Loucy (cell line): ENCODE measurements at regions not wholly inside any gene's neighbourhood (a gene's known extent, or its start where the extent isn't known, plus 50 kb on each side); places are given as distances from the start of the nearest gene placed in this dataset.

Experiments
- H2AFZ ChIP-seq: fragments of 200-600 bp; sonication (generic); 2 replicates; pipeline ENCODE4 v1.6.0; 2016; ENCODE audit warnings: antibody characterized with exemption, mild to moderate bottlenecking, low read length, moderate library complexity
- H3F3A ChIP-seq: fragments of 200-600 bp; 2 replicates; pipeline ENCODE4 v1.6.0; 2016; ENCODE audit warnings: antibody characterized with exemption, low read depth, mild to moderate bottlenecking
- H3K27me3 ChIP-seq: fragments of 200-600 bp; sonication (generic); 2 replicates; pipeline ENCODE4 v1.6.1; 2014; ENCODE audit warnings: low read length, mild to moderate bottlenecking; ENCODE audit not compliant: insufficient read depth, poor library complexity, severe bottlenecking
- H3K36me3 ChIP-seq: fragments of 200-600 bp; sonication (generic); 2 replicates; pipeline ENCODE4 v1.6.1; 2016; ENCODE audit warnings: low read length; ENCODE audit not compliant: insufficient read depth
- H3K4me1 ChIP-seq: fragments of 200-600 bp; sonication (generic); 2 replicates; pipeline ENCODE4 v1.5.1; 2014; ENCODE audit warnings: low read length, mild to moderate bottlenecking; ENCODE audit not compliant: insufficient read depth, poor library complexity, severe bottlenecking
- H3K4me2 ChIP-seq: fragments of 200-600 bp; sonication (generic); 2 replicates; pipeline ENCODE4 v1.6.0; 2014; ENCODE audit warnings: antibody characterized with exemption, low read length, low read depth, mild to moderate bottlenecking; ENCODE audit not compliant: poor library complexity, severe bottlenecking
- H3K4me3 ChIP-seq: fragments of 200-600 bp; sonication (generic); 2 replicates; pipeline ENCODE4 v1.5.1; 2014; ENCODE audit warnings: low read length, mild to moderate bottlenecking, mixed read lengths; ENCODE audit not compliant: poor library complexity, severe bottlenecking
- H3K79me2 ChIP-seq: fragments of 200-600 bp; sonication (generic); 2 replicates; pipeline ENCODE4 v1.6.1; 2014; ENCODE audit warnings: low read length; ENCODE audit not compliant: insufficient read depth
- H3K9ac ChIP-seq: fragments of 200-600 bp; sonication (generic); 2 replicates; pipeline ENCODE4 v1.6.0; 2014; ENCODE audit warnings: mild to moderate bottlenecking, low read depth, low read length, moderate library complexity; ENCODE audit not compliant: poor library complexity, severe bottlenecking
- H3K9me2 ChIP-seq: fragments of 200-600 bp; sonication (generic); replicated peaks from 2 replicates; pipeline ENCODE4 v1.6.1; 2016; ENCODE audit warnings: low read depth, low read length, mixed read lengths
- H3K9me3 ChIP-seq: fragments of 200-600 bp; sonication (generic); 2 replicates; pipeline ENCODE4 v1.6.1; 2014; ENCODE audit warnings: mild to moderate bottlenecking, antibody characterized with exemption, low read length, low read depth; ENCODE audit not compliant: insufficient read depth
- H4K20me1 ChIP-seq: fragments of 200-600 bp; sonication (generic); 2 replicates; pipeline ENCODE4 v1.6.0; 2014; ENCODE audit warnings: antibody characterized with exemption, low read length, mild to moderate bottlenecking; ENCODE audit not compliant: insufficient read depth, poor library complexity, severe bottlenecking
- CTCF ChIP-seq: fragments of 200-600 bp; sonication (generic); conservative IDR thresholded peaks from 2 replicates; pipeline ENCODE4 v1.5.1; 2014; ENCODE audit warnings: mild to moderate bottlenecking, antibody characterized with exemption, low read length
- EZH2phosphoT487 ChIP-seq: fragments of 200-600 bp; IDR thresholded peaks from 2 replicates; pipeline ENCODE4 v1.6.1; 2018; ENCODE audit warnings: antibody characterized with exemption, mild to moderate bottlenecking, moderate library complexity, borderline replicate concordance

GRCh38 chr2:187266645-187267044, 181.4 kb downstream of the CALCRL start:
- H4K20me1 ChIP-seq = no peaks in the 10 kb centered on the region
- H3K36me3 ChIP-seq = no peaks in the 10 kb centered on the region
- no peak overlapping the region for H3K4me2 ChIP-seq
- H3K9me3 ChIP-seq = no peaks in the 10 kb centered on the region
- H3K4me1 ChIP-seq = no peaks in the 10 kb centered on the region
- no peaks in the 10 kb centered on the region for H3K9me2 ChIP-seq
- H3K4me3 ChIP-seq = no peak overlapping the region
- TF ChIP-seq EZH2phosphoT487 = no peak
- no peak for TF ChIP-seq CTCF
- no peaks in the 10 kb centered on the region for H3F3A ChIP-seq
- no peak overlapping the region for H3K9ac ChIP-seq
- H3K27me3 ChIP-seq = no peaks in the 10 kb centered on the region
- H3K79me2 ChIP-seq = no peaks in the 10 kb centered on the region
- no peak overlapping the region for H2AFZ ChIP-seq

- no peak overlapping the region for H3K4me3 ChIP-seq
- no peaks in the 10 kb centered on the region for H3K36me3 ChIP-seq
- no peak overlapping the region for H2AFZ ChIP-seq
- no peaks in the 10 kb centered on the region for H3K9me3 ChIP-seq
- TF ChIP-seq CTCF (no peak), EZH2phosphoT487 (no peak)
- no peaks in the 10 kb centered on the region for H3K27me3 ChIP-seq
- H3K9me2 ChIP-seq = no peaks in the 10 kb centered on the region
- H3K79me2 ChIP-seq = no peaks in the 10 kb centered on the region
- H3K9ac ChIP-seq = no peak overlapping the region
- H3F3A ChIP-seq = no peaks in the 10 kb centered on the region
- H3K4me2 ChIP-seq = no peak overlapping the region
- no peaks in the 10 kb centered on the region for H3K4me1 ChIP-seq
- no peaks in the 10 kb centered on the region for H4K20me1 ChIP-seq
Observed at GRCh38 chr2:187266147-187266546, 181.9 kb downstream of the CALCRL start.

- Histone ChIP-seq H3K4me1 (no peaks in the 10 kb centered on the region), H3K4me3 (no peak overlapping the region), H3K9ac (no peak overlapping the region), H4K20me1 (no peaks in the 10 kb centered on the region), H3K79me2 (no peaks in the 10 kb centered on the region), H3K9me2 (no peaks in the 10 kb centered on the region), H2AFZ (no peak overlapping the region), H3K9me3 (no peaks in the 10 kb centered on the region), H3F3A (no peaks in the 10 kb centered on the region), H3K4me2 (no peak overlapping the region), H3K36me3 (no peaks in the 10 kb centered on the region), H3K27me3 (no peaks in the 10 kb centered on the region)
- TF ChIP-seq EZH2phosphoT487 = no peak
- TF ChIP-seq CTCF = no peak
Observed at GRCh38 chr2:187264612-187265011, 183.4 kb downstream of the CALCRL start.
